ENCODE measurements at regions not wholly inside any gene's neighbourhood (a gene's known extent, or its start where the extent isn't known, plus 50 kb on each side); places are given as distances from the start of the nearest gene placed in this dataset.

DNA sequence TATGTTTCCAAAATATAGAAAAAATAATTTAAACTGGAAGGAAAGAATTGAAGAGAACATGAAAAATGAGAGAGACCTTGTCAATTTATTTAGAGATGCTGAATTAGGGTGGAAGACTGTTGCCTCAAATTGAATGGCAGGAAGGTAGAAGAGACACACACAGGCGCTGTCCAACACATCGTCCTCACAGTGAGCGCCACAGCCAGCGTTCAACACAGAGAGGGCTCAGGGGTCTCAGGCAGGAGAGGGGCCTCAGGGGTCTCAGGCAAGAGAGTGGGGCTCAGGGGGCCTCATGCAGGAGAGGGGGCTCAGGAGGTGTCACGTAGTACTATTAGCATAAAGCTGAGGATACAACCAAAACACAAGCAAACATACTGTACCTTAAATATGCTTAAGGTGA, 65.7 kb downstream of the TMEM18 start:
- no peak for DNase-seq (ENCODE audit: low read depth)

DNA sequence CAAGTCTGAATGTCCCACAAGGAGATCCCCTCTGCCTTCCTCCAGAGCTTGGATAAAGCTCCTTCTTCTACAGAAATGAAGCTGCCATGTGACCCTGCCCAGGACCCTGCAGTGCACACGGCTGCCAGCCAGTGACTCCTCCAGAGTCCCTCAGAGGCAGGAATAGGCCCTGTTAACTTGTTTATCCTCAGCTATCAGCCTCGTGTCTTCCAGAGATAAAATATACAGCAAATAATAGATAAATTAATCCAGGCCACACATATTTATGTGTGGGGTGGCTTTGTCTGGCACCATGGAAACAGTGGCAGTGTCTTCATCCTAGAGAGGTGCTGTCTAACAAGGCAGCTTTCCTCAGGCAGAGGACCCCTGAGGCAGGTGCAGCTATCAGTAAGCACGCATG, 66.7 kb downstream of the TMEM18 start:
- no peak for DNase-seq (ENCODE audit: low read depth)

DNA sequence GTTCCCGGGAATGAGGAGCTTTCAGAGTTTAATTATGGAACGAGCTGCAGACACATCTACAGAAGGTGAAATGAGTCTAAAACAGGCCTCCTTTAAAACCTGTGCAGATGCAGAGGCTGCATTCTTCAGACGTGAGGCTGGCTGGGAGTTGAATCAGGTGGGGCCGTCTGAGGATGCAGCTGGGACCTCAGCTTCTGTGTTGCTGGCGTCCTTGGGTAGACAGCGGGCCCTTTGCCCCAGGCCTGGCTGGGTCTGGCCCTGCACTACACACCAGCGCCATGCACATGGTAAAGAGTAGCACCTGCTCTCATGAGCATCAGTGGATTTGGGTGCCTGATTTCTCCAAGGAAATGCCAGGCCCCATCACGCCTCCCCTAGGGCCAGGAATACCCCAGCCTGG, 67.3 kb downstream of the TMEM18 start:
- DNase-seq (ENCODE audit: low read depth) = no peak

DNA sequence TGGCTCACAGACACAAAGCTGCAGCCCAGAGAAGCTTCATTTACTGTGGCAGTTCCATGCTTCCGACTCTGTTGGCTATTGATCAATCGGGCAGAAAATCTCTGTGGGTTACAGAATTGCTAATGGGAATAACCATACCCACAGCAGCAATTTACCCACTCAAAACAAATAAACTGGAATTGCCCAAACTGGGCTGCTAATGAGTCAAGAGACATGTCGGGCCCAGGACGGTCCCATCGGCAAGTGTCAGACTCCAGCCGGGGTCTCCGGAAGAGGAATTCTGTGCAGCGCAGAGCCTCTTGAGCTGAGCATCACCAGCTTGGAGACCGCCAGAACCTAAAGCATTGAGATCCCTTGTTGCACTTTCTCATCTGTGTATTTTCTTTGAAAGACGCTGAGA, 67.8 kb downstream of the TMEM18 start:
- DNase-seq (ENCODE audit: low read depth) = no peak

DNA sequence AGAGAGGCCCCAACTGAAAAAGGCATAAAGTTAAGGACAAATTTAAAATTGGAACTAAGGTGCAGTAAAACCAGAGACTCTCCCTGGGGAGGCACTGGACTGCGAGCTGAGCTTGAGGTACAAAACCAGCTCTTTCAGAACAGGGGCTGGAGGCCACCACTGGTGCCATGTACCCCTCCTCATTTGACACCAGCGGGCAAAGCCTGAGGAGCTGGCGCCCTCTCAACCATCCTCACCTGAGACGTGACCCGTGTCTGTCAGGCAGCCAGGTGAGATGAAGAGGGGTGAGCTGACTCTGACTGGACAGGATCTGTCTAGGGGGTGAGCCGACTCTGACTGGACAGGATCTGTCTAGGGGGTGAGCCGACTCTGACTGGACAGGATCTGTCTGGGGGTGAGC, 68.5 kb downstream of the TMEM18 start:
- no peak for DNase-seq (ENCODE audit: low read depth)

DNA sequence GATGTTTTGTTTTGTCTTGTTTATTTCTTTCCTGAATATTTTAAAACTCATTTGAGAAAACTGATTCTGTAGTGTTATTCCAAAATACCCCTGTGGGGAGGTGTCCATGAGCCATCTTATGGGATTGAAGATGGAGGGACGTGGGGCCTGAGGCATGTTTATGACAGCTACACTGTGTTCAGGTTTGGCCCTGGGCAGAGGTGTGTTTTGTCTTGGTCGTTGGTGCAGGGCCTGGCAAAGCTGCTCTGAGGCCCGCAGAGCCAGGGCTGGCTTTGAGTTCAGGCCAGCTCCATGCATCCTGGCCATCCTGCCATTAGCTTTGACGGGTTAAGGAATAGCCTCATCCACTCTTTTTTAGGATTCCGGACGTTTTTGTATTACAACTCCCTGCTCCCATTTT, 68.9 kb downstream of the TMEM18 start:
- no peak for DNase-seq (ENCODE audit: low read depth)

DNA sequence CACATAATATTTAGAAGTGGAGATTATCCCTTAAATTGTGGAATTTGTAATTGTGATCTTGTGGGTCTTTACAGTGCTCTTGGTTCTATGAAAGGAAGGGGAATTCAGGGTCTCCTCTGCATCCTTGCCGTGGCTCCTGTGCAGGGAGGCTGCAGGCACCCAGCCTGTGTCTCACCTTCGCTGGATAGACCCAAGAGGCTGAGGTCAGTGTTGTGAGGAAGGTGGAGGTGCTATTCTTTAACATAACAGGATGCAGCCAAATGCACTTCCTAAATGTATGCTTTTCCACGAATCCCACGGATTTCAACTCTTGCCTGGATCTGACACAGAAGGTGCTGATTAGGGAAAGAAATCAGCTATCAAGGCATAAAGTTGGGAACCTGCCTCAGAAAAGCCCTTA, 69.5 kb downstream of the TMEM18 start:
- DNase-seq (ENCODE audit: low read depth) = no peak

DNA sequence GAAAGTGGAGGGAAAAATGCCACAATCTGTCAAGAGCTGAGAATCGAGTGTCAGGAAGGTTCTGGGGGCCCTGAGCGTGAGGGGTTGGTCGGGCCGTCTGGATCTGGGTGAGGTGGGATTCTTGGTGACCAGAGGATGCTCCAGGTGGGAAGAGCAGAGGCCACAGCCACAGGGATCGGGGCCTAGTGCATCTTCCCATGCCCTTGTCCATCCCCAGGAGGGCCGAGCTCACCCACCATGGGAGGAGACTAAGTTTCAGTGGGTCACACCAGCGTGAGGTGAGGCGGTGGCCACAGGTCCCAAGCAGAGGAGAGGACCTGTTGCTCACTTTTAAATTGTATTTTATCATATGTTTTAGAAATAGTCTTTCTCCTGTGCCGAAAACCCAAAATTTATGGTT, 70.0 kb downstream of the TMEM18 start:
- DNase-seq (ENCODE audit: low read depth) = no peak

DNA sequence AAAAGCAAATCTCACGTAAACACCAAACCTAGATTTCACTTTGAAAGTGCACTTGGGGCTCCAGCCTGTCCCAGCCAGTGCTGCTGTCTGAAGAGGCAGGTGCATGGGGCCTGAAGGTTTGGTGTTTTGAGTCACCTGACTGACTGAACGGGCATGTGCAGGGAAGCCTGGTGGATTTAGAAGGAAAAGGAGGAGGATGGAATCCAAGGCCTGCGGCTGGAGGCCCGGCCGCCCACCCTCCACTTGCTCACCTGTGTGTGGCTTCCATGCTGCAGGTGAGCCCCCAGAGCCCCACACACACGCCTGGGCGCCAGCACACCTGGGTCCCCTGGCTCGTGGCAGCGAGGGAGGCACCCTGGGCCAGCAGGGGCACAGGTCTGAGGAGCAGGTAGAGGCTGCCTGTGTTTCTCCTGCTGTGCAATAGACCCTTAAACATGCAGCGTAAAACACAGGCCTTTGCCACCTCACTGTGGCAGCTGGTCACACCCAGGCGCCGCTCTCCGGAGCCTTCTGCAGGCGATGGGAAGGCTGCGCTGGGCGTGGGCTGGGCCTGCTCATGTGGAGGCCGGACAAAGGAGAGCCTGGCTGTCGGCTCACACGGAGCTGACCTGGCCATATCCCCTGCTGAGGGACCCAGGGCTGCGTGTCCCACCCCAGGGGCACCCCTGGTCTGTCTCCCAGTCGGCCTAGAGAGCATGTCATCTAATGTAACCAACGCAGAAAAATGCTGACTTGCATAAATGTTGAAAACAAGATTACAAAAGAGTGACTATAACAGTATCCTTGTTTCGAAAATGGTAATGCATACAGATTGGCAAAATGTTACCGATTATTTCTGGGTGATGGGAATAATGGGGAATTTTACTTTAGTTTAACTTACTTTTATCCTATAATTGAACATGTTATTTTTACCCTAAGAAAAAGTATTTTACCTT, 71.3 kb downstream of the TMEM18 start:
- no peak for DNase-seq (ENCODE audit: low read depth)

DNA sequence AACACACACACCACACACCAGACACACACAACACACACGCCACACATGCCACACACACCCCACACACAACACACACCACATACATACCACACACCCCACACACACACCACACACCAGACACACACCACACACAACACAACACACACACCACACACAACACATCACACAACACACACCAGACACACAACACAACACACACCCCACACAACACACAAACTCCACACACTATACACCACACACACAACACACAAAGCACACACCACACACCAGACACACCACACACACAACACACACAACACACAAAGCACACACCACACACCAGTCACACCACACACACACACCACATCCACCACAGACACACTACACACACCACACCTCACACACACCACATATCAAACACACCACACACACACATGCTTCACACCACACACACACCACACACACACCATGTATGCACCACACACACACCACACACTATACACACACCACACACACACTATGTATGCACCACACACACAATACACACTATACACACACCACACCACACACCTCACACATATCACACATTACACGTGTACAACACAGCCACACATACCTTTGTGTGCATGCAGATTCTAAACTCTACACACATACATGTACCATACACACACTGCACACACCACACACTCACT, 72.2 kb downstream of the TMEM18 start:
- DNase-seq (ENCODE audit: low read depth) = no peak

DNA sequence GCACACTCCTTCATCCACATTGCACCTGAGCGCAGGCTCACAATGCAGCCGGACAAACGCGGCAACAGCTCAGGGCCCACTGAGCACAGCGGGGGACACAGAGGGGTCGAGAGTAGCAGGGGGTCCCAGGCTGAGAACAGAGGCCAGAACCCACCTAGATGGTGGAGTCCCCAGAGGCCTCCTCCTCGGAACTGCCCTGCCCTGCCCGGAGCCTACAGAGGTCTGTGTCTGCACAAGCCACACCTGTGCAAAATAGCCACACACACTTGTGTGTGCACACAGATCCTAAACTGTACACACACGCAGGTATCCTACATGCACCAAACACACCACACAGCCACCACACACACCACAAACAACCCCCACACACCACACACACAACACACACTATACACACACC, 72.8 kb downstream of the TMEM18 start:
- DNase-seq (ENCODE audit: low read depth) = no peak

DNA sequence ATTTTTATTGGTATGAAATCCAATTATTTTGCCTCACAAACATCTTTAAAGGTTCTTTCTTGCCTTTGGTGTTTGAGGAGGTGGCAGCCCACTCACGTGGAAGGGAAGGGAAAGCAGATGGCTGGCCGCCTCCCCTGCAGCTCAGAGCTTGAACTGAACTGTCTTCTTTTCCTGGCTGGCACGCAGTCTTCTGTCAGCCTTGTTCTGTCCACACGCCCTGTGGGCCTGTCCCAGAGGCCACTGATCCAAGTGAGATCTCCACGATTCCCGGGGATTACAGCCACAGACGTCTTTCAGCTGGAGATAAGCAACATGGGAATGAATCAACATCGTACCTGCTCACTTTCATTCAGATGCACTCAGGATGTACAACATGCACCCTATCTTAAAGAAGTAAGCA, 73.3 kb downstream of the TMEM18 start:
- no peak for DNase-seq (ENCODE audit: low read depth)

DNA sequence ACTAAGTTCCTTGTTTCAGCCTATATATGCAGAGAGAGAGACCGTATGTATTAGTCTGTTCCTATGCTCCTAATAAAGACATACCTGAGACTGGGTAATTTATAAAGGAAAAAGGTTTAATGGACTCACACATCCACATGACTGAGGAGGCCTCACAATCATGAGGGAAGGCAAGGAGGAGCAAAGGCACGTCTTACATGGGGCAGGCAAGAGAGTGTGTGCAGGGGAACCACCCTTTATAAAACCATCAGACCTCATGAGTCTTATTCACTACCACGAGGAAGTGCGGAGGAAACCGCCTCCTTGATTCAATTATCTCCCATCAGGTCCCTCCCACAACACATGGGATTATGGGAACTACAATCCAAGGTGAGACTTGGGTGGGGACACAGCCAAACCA, 73.8 kb downstream of the TMEM18 start:
- DNase-seq (ENCODE audit: low read depth) = no peak

DNA sequence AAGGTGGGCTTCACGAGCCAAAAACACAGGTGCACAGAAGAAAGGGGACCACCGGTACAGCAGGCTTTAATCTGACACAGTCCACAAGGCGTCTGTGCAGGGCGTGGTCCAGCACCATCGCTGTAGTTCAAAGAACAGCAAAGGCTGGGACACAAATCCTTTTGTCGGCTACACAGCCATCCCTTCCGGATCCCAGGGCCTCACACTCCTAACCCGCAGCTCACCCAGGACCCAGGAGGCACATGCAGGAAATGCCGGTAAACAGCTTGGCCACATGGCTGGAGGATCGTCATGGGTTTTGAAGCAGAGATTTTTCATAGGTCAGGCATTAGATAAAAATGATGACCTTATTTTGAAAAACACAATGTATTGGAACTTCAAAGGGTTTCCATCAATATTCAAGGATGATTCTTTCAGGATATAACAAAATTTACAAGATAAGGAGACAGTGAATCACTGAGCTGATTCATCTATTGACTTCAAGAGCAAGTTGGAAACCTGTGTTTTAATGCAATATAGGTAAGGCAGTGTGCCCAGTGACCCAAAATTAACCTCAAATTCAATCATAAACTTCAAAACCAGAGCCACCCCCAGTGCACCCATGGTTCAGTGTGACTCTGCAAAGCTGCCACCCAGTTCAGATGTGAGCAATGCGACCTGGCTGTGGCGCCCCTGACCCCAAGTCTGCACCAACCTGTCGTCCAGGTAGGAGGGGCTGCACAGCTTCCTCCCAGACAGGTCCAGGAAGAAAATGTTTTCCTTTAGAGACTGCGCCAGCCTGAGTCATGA, 74.4 kb downstream of the TMEM18 start:
- no peak for DNase-seq (ENCODE audit: low read depth)

DNA sequence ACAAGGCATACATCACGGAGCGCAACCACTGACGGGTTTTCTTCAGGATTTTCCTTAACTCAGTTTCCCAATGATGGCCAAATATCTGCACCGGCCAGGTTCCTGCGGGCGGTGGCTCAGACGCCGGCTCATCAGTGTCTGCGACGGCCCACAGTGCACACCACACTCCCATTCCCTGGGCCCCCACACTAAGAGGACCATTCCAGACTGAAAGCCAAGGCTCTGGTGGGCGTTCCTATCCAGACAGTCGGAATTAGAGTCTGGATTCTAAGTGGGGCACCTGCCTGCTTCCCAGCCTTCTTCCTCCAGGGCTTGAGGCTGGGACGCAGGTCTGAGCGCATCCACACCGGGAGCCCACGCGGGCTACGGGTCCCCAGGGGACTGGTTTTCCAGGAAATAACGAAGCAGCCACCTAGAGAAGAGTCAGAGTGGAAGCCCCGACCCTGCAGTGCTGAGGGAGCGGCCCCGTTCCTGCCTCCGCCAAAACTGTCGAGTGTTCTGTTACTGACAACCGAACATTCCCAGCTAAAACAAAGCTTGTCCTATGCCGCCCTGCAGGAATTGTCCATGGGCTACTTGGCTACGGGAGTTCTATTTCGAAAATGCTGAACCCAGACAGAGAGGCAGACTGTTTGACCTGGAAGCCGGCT, 75.3 kb downstream of the TMEM18 start:
- DNase-seq (ENCODE audit: low read depth) = no peak

DNA sequence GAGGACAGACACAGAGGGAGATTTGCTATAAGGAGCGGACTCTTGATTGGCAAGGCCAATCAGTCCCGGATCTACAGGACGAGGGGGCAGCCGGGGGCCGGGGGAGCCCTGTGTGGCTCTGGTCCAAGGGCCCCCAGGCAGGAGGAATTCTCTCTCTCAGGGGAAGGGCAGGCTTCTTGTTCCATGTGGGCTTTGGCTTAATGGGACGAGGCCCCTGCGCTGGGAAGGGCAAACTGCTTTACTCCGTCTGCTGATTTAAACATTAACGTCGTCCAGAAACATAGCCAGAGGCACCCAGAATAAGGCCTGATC, 75.9 kb downstream of the TMEM18 start:
- DNase-seq (ENCODE audit: low read depth) = no peak

DNA sequence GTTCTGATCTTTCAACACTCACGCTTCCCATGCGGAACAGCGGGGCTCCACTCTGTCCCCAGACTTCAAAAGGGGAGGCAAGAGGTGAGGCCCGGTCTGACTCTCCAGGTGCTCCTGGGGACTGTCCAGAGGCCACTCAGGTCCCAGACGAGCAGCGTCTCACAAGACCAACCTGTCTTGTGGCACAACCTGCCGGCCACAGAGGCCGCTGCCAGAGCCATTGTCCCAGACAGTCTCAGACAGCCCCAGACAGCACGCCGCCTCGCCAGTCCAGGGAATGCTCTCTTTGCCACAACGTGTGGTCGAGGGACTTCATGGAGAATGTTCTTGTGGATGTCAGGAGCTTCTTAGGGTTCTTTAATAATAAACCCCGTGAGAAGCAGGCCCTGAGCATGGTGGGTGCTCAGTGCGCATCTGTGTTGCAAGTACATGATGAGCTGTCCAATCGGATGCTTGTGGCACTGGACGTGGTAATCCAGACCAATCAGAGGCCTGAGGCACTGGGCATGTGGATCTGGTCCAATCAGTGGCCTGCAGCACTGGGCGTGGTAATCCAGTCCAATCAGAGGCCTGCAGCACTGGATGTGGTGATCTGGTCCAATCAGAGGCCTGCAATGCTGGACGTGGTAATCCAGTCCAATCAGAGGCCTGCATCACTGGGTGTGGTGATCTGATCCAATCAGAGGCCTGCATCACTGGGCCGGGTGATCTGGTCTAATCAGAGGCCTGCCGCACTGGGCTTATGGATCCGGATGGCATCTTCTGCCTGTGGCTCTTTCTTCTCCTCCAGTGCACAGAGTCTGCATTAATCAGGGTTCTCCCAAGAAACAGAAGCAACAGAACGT, 76.4 kb downstream of the TMEM18 start:
- no peak for DNase-seq (ENCODE audit: low read depth)

DNA sequence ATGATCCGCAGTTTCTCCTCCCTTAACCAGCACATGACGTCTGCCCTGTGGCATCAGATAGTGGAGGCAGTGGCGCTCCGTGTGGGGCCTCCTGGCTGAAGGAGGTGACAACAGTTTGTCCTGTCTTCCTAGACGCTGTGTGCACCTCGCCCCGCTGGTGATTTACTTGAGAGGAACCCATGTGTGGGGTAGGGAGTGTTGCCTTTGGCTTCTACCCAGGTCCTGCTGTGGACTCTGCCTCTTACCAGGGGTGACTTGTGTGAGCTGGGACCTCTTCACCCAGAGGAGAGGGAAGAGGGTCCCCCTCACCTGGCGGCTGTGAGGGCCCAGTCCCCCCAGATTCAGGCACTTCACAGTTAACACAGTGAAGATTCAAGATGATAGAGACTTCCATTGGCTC, 77.6 kb downstream of the TMEM18 start:
- no peak for DNase-seq (ENCODE audit: low read depth)

DNA sequence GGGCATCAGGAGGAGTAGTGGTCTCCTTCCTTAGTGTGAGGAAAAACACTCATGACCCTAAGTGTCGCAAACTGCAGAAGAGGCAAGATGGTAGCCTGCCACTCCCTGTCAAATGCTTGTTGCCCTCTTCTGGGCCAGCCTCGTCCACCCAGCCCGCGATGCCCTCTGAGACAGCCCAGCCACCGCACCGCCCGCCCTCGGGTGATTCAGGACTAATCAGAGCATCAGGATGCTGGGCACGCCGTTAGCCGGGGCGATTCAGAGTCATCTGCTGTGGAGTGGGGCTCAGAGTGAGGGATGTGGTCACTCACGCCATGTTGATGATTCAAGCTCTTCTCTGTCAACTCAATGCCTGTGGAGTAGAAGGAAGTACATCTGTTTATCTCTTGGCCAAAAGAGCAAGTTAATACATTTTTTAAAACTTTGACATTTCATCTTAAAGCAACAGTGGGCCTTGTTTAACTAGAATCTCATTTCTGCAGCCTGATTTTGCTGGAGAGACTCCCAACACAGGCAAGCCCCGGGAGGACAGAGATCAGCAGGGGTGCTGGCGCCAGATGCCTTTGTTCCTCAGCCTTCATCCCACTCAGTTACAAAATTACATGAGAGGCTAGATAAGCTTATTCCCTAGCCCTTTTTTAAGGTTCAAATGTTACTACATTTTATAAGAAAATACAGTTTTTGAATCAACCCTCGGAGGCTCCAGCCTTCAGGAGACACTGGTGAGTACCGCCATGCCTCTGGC, 79.0 kb downstream of the TMEM18 start:
- no peak for DNase-seq (ENCODE audit: low read depth)

DNA sequence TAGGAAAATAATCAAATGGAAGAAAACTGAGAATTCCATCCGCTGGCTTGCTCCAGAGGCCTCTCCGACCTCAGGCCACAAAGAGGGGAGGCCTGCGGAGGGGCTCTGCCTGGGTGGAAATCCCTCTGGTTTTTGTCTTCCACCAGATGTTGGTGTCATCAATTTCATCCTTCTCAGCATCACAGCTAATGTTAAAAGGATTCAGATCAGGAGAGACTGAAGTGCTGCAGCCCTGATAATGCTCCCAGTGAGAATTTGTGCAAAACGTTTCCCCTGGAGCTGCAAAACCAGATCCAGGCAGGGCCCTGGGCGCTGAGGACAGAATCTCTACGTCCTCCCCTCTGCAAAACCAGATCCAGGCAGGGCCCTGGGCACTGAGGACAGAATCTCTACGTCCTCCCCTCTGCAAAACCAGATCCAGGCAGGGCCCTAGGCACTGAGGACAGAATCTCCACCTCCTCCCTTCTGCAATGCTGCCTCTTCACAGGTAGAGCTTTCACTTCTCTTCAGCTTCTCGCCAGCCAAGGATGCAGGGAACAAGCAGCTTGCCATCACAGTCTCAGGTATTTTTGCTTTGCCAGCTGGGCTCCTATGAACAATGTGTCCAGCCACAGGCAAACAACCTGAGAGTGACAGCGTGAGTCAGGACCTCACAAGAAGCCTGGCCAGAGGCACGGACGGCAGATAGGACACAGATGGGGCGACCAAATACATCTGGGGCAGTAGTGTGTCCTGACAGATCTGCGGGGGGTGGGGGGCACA, 81.2 kb downstream of the TMEM18 start:
- no peak for DNase-seq (ENCODE audit: low read depth)
